ENCODE measurements at regions not wholly inside any gene's neighbourhood (a gene's known extent, or its start where the extent isn't known, plus 50 kb on each side); places are given as distances from the start of the nearest gene placed in this dataset.

- DNase-seq (ENCODE audit: low read depth): no peak
Measured at GRCh38 chr4:77367638-77368037, 210.6 kb downstream of the CCNG2 start.

- no peak for DNase-seq (ENCODE audit: low read depth)
Measured at GRCh38 chr4:77372375-77372774, 215.4 kb downstream of the CCNG2 start.

- DNase-seq (ENCODE audit: low read depth): no peak
Measured at GRCh38 chr4:77375866-77376607, 219.0 kb downstream of the CCNG2 start.

- no peak for DNase-seq (ENCODE audit: low read depth)
Measured at GRCh38 chr4:77376788-77377460, 219.9 kb downstream of the CCNG2 start.

GRCh38 chr4:77384094-77384493, 221.5 kb upstream of the CXCL13 start:
- no peak for DNase-seq (ENCODE audit: low read depth)

- DNase-seq (ENCODE audit: low read depth): peak; percentile 15
Measured at GRCh38 chr4:77385124-77385969, 220.3 kb upstream of the CXCL13 start.

- DNase-seq (ENCODE audit: low read depth): no peak
Measured at GRCh38 chr4:77393996-77394395, 211.6 kb upstream of the CXCL13 start.

GRCh38 chr4:77395481-77395880, 210.1 kb upstream of the CXCL13 start:
- DNase-seq (ENCODE audit: low read depth): no peak

- no peak for DNase-seq (ENCODE audit: low read depth)
Measured at GRCh38 chr4:77398256-77398655, 207.4 kb upstream of the CXCL13 start.

GRCh38 chr4:77399831-77400230, 205.8 kb upstream of the CXCL13 start:
- no peak for DNase-seq (ENCODE audit: low read depth)

GRCh38 chr4:77413766-77414165, 191.9 kb upstream of the CXCL13 start:
- no peak for DNase-seq (ENCODE audit: low read depth)

- DNase-seq (ENCODE audit: low read depth): no peak
Measured at GRCh38 chr4:77415689-77416088, 189.9 kb upstream of the CXCL13 start.

GRCh38 chr4:77418333-77418732, 187.3 kb upstream of the CXCL13 start:
- DNase-seq (ENCODE audit: low read depth): no peak

- no peak for DNase-seq (ENCODE audit: low read depth)
Measured at GRCh38 chr4:77430847-77431246, 174.8 kb upstream of the CXCL13 start.

- no peak for DNase-seq (ENCODE audit: low read depth)
Measured at GRCh38 chr4:77431546-77431945, 174.1 kb upstream of the CXCL13 start.

- no peak for DNase-seq (ENCODE audit: low read depth)
Measured at GRCh38 chr4:77432717-77433417, 172.8 kb upstream of the CXCL13 start.

GRCh38 chr4:77433418-77433733, 172.2 kb upstream of the CXCL13 start:
- DNase-seq (ENCODE audit: low read depth): no peak

- no peak for DNase-seq (ENCODE audit: low read depth)
Measured at GRCh38 chr4:77434299-77435092, 171.1 kb upstream of the CXCL13 start.

- DNase-seq (ENCODE audit: low read depth): no peak
Measured at GRCh38 chr4:77437079-77437478, 168.5 kb upstream of the CXCL13 start.

GRCh38 chr4:77438549-77438948, 167.1 kb upstream of the CXCL13 start:
- DNase-seq (ENCODE audit: low read depth): no peak

GRCh38 chr4:77443941-77444340, 161.7 kb upstream of the CXCL13 start:
- DNase-seq (ENCODE audit: low read depth): no peak

GRCh38 chr4:77445823-77446222, 159.8 kb upstream of the CXCL13 start:
- DNase-seq (ENCODE audit: low read depth): no peak

All from CMK (cell line).